GM12801 (cell line): ENCODE measurements at regions not wholly inside any gene's neighbourhood (a gene's known extent, or its start where the extent isn't known, plus 50 kb on each side); places are given as distances from the start of the nearest gene placed in this dataset.

Experiments used
- CTCF ChIP-seq: IDR thresholded peaks from one replicate; pipeline ENCODE4 v1.5.1; 2011; ENCODE audit warnings: control low read depth; ENCODE audit not compliant: insufficient read length; ENCODE audit errors: extremely low read depth

DNA sequence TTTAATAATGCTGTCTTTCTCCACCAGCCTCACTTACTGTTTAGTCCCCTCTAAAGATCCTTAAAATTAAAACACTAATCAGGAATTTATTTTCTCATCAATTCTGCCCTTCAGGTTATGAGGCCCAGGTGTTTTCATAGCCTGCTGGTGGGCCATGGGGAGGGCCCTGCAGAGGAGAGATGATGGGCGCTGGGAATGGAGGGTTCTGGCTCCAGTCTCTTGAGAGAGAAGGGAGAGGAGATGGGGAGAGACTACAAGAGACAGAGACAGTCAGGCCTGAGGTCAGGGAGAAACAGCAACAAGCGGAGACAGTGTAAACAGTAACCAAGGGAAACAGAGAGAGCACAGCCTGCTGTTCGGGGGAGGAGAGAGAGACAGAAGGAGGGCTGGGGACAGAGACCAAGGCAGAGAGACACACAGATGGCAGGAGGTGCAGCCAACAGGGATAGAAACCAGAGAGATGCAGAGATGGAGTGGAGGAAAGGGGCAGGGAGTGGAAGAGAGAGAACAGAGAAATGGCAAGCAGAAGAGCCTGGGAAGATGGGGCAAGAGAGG, 187.3 kb upstream of the SYT13 start:
- no peak for TF ChIP-seq CTCF

GRCh38 chr11:45472716-45473317, 186.7 kb upstream of the SYT13 start:
- TF ChIP-seq CTCF, result no peak

- TF ChIP-seq CTCF, result no peak
Measured at GRCh38 chr11:45471266-45471665, 185.1 kb upstream of the SYT13 start.

DNA sequence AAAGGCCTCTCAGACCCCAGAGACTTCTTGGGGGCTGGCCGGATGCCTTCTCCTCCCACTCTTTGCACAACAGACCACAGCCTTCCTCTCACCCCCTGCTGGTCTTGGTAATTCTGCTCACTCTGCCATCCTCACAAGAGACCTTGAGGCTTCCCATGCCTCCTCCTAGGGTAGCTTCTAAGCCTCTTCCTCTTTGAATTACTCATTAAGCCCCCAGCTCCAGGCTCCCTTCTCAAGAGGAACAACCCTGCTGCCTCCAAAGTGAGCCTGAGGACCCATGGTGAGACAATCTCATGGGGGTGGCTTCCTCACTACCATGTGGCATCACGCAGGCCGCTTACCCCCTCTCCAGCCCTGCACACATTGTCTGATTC, 184.6 kb upstream of the SYT13 start:
- no peak for TF ChIP-seq CTCF

- no peak for TF ChIP-seq CTCF
Measured at GRCh38 chr11:45470151-45470793, 184.1 kb upstream of the SYT13 start.

GRCh38 chr11:45468267-45468856, 182.2 kb upstream of the SYT13 start:
- TF ChIP-seq CTCF, result no peak

DNA sequence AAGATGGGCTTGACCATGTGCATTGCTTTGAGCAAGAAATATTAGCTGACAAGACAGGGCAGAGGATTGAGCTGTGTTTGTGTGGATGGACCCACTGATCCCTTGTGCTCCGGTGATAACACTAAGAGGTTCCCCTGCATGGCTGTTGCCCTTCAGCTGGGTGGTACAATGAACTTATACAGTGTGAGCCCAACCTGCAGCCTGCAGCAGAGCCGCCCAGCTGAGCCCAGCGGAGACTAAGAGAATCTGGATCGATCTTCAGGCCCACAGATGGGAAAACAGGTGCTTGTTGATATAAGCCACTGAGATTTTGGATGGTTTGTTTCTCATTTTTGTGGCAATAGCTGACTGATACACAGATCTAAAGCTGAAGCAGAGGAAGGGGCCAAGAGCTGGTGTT, 177.4 kb upstream of the SYT13 start:
- TF ChIP-seq CTCF, result no peak
